Activated CD8-positive, alpha-beta T cell treated with anti-CD3 and anti-CD28 coated beads for 36 hours (primary cell): ENCODE measurements at regions not wholly inside any gene's neighbourhood (a gene's known extent, or its start where the extent isn't known, plus 50 kb on each side); places are given as distances from the start of the nearest gene placed in this dataset.
A peak's percentile ranks its signal among the peaks of the same experiment; 100 is the strongest.

Experiments used
- ATAC-seq: fragments of 200-7000 bp; cut with Tn5 transposase; one replicate; pipeline ENCODE4 v1.10.0; 2021; ENCODE audit warnings: mild to moderate bottlenecking, moderate library complexity
- CTCF ChIA-PET: fragments of 350-600 bp; sonication (Branson Sonifier 250); formaldehyde crosslinking; loops from one replicate; lab custom pipeline; 2021; ENCODE audit warnings: antibody characterized with exemption; lab: Charles Lee
- POLR2A ChIA-PET: fragments of 350-600 bp; sonication (Branson Sonifier 250); formaldehyde crosslinking; loops from one replicate; lab custom pipeline; 2021; ENCODE audit warnings: antibody characterized with exemption; lab: Charles Lee
- DNase-seq: peaks from one replicate; pipeline ENCODE4 v3.0.0-alpha.2; 2020
- H3K27ac Mint-ChIP-seq: one replicate; pipeline ENCODE4 v1.8.0; 2021; ENCODE audit warnings: mild to moderate bottlenecking, mixed read lengths
- H3K27me3 Mint-ChIP-seq: one replicate; pipeline ENCODE4 v1.8.0; 2021; ENCODE audit warnings: mixed read lengths
- H3K36me3 Mint-ChIP-seq: one replicate; pipeline ENCODE4 v1.8.0; 2021; ENCODE audit warnings: low read depth, mixed read lengths
- H3K4me1 Mint-ChIP-seq: one replicate; pipeline ENCODE4 v1.8.0; 2021; ENCODE audit warnings: low read depth, mixed read lengths
- H3K4me3 Mint-ChIP-seq: one replicate; pipeline ENCODE4 v1.8.0; 2021; ENCODE audit warnings: mild to moderate bottlenecking, moderate library complexity, mixed read lengths
- H3K9me3 Mint-ChIP-seq: one replicate; pipeline ENCODE4 v1.8.0; 2021; ENCODE audit warnings: mixed read lengths
- intact Hi-C: fragments of 100-400 bp; cut with micrococcal nuclease; formaldehyde crosslinking; loops from one replicate; pipeline ENCODE4 v1.10.0; 2022
- TF ChIP-seq, protein P1 (sequence below): fragments of 200-600 bp; IDR thresholded peaks from one replicate; pipeline ENCODE4 v1.8.0; 2022; ENCODE audit warnings: antibody characterized with exemption, mild to moderate bottlenecking

DNA sequence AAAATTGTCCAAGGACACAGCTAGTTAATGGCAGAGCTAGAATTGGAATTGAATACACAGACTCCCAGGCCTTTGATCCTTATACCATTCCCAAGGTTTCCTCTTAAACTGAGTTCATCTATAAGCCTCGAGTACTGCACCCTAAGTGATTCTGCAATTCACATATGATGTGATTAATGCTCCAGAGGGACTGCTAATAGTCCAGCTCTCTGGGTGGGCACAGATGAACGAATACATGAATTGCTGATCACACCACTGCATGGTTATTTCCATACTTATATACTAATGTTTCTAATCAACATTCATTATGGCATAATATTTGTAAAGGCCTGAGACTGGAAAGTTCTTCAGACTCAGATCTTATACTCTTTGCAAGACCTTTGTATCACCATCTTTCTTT is 101.8 kb downstream of the NUFIP1 start:
- no peaks in the 10 kb centered on the region for H3K27me3 Mint-ChIP-seq
- POLR2A ChIA-PET, result no interaction called here

DNA sequence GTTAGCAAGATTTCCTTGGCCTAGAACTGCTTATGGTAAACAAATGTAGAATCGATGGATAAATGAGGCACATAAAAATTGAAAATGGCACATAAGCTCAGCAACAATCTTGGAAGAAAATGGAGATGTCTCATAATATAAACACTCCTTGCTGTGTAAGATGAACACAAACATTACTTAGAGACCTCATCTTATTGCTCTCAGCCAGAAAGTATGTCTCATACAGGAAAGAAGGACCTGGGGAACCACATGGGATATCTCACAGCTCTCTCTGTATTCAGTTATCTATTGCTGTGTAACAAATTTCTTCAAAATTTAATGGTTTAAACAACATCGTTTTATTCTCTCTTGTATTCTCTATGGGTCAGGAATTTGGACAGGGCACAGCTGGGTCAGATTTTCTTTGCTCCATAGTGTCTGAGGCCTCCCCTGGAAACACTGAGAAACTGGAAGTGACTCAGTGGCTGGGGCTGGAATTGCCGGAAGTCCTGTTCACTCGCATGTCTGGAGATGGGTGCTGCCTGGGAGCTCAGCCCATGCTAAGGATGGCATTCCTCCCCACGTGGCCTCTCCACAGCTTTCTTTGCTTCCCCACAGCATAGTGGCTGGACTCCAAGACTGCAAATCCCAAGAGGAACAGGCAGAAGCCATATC is 105.1 kb downstream of the NUFIP1 start:
- H3K27ac Mint-ChIP-seq, result no peak overlapping the region
- no peaks in the 10 kb centered on the region for H3K4me1 Mint-ChIP-seq
- CTCF ChIA-PET, result interaction anchor here (1.0 to 5.4 kb wide), 2 partner anchors 8 to 401 kb away, joined by 3 to 25 read pairs; no protein-coding TSS in a partner anchor
- no peak for ATAC-seq
- POLR2A ChIA-PET, result no interaction called here
- H3K9me3 Mint-ChIP-seq, result no peaks in the 10 kb centered on the region
- intact Hi-C loops, result no loop called here
- no peaks in the 10 kb centered on the region for H3K36me3 Mint-ChIP-seq
- TF ChIP-seq, protein P1, sequence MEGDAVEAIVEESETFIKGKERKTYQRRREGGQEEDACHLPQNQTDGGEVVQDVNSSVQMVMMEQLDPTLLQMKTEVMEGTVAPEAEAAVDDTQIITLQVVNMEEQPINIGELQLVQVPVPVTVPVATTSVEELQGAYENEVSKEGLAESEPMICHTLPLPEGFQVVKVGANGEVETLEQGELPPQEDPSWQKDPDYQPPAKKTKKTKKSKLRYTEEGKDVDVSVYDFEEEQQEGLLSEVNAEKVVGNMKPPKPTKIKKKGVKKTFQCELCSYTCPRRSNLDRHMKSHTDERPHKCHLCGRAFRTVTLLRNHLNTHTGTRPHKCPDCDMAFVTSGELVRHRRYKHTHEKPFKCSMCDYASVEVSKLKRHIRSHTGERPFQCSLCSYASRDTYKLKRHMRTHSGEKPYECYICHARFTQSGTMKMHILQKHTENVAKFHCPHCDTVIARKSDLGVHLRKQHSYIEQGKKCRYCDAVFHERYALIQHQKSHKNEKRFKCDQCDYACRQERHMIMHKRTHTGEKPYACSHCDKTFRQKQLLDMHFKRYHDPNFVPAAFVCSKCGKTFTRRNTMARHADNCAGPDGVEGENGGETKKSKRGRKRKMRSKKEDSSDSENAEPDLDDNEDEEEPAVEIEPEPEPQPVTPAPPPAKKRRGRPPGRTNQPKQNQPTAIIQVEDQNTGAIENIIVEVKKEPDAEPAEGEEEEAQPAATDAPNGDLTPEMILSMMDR, result no peak
- no peak overlapping the region for H3K4me3 Mint-ChIP-seq
- no peaks in the 10 kb centered on the region for H3K27me3 Mint-ChIP-seq
- no peak for DNase-seq

More for the DNA sequence above, 101.8 kb downstream of the NUFIP1 start:
- intact Hi-C loops, result no loop called here
- Mint-ChIP-seq H3K4me1 (no peaks in the 10 kb centered on the region), H3K9me3 (no peaks in the 10 kb centered on the region), H3K36me3 (no peaks in the 10 kb centered on the region), H3K27ac (no peak overlapping the region), H3K4me3 (no peak overlapping the region)
- TF ChIP-seq, protein P1, result no peak
- CTCF ChIA-PET, result no interaction called here
- DNase-seq, result no peak
- no peak for ATAC-seq

DNA sequence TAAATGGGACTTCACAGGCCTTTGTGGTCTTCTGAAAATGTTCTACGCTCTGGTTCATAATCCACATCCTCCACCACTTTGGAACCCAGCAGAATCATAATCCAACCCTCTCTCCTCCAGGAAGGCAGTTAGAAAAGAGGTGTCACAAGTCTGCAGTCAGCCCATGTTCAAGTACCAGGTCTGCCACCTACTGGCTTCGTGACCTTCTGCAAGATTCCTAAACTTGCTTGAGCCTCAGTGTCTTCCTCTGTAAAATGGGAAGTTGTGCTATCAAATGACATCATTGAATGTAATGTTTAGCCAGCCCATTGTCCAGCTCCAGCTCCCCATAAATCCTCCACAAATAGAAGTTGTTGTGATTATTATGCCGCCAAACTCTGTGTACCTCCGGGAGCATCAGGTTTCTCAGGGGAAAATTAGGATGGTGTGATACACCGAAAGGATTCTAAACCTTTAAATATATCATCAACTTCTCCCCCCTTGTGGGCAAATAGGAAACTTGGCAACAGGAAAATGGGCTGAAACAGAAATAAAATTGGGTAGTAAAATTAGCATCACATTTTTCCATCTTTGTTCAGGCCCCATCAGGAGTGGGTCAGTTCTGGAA is 109.7 kb downstream of the NUFIP1 start:
- Mint-ChIP-seq H3K9me3 (peaks cover 6% of the 10 kb centered on the region), H3K27ac (no peak overlapping the region), H3K36me3 (no peaks in the 10 kb centered on the region), H3K4me3 (no peak overlapping the region), H3K4me1 (no peaks in the 10 kb centered on the region), H3K27me3 (peaks cover 5% of the 10 kb centered on the region)
- POLR2A ChIA-PET, result no interaction called here
- intact Hi-C loops, result no loop called here
- CTCF ChIA-PET, result interaction anchor here (0.6 to 5.4 kb wide), 2 partner anchors 12 to 396 kb away, joined by 3 to 25 read pairs; no protein-coding TSS in a partner anchor
- DNase-seq (peak; percentile 34), ATAC-seq (no peak)
- TF ChIP-seq, protein P1, result peak; percentile 44

DNA sequence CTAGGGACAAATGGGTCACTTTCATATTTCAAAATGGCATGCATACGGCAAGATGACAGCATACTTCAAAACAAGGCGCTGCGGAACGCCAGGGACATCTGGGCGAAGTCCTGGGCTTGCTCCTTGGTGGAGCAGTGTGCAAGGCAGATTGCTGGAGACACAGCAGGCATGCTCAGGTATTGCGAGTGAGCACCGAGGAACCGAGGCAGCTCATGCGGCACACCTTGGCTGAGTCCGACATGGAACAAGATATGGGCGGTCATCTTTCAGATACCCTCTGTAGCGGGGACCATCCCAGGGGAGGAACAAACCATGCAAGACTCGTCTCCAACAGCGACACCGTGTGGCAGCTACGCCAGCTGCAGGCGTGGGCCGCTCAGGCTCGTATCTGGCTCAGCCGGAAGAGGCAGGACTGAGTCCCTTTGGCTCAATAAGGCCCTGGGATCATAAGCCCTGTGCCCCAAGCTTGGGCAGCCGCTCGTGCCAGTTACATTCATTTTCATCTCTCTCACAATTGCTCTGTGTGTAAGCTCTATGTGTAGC is 112.4 kb downstream of the NUFIP1 start:
- ChIA-PET CTCF (interaction anchor here (0.6 to 1.2 kb wide), 3 partner anchors 8 to 39 kb away, joined by 3 read pairs; no protein-coding TSS in a partner anchor), POLR2A (no interaction called here)
- ATAC-seq (no peak), DNase-seq (peak; percentile 35)
- H3K27ac Mint-ChIP-seq, result no peak overlapping the region
- no peaks in the 10 kb centered on the region for H3K4me1 Mint-ChIP-seq
- H3K9me3 Mint-ChIP-seq, result peaks cover 6% of the 10 kb centered on the region
- TF ChIP-seq, protein P1, result peak; percentile 26
- peaks cover 6% of the 10 kb centered on the region for H3K27me3 Mint-ChIP-seq
- no peak overlapping the region for H3K4me3 Mint-ChIP-seq
- no peaks in the 10 kb centered on the region for H3K36me3 Mint-ChIP-seq
- intact Hi-C loops, result no loop called here
